Activated naive CD4-positive, alpha-beta T cell treated with anti-CD3 and anti-CD28 coated beads, Interleukin-2, amount 50 U/mL, for 16 hours (primary cell): ENCODE measurements at regions not wholly inside any gene's neighbourhood (a gene's known extent, or its start where the extent isn't known, plus 50 kb on each side); places are given as distances from the start of the nearest gene placed in this dataset.

ENCODE experiments used
- DNase-seq: peaks from one replicate; pipeline ENCODE4 v3.0.0-alpha.2; 2020

GRCh38 chr22:27436591-27436990, 365.0 kb downstream of the MN1 start:
- DNase-seq: no peak

- DNase-seq: no peak
Observed at GRCh38 chr22:27437570-27437969, 364.0 kb downstream of the MN1 start.

DNA sequence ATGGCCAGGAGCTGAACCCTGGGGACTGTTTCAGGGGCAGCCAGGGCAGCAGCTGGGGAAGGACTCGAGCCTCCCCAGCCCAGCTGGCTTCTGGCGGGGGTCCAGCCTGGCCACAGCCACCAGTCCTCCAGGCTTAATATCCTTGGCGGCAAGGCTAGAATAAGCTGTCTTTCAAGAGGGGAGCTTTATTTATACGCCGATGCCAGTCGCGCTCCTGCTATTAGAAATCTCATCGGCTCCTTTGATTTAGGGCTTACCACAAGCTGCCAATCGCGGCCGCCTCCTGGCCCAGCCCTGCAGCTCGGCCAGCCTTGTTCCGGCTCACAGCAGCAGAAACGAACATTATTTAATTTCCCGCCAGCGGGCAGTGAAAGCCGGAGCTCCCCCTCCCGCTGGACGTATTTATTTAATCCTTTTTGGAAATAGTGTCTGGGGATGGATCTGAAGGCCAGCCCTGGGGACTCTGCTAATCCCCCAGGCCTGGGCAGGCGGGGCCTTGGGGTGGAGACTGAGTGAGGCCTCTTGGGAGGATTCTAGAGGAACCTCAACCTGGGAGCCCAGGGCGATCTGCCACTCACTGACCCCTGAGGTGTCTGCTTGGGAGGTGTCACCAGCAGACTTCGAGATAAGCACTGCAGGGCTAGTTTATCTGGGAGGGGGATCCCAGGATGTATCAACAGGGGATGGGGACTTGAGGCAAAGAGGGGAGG, 363.1 kb downstream of the MN1 start:
- no peak for DNase-seq

GRCh38 chr22:27439131-27439530, 362.4 kb downstream of the MN1 start:
- no peak for DNase-seq

GRCh38 chr22:27440304-27440865, 361.2 kb downstream of the MN1 start:
- no peak for DNase-seq

GRCh38 chr22:27441706-27442475, 359.7 kb downstream of the MN1 start:
- DNase-seq: no peak

DNA sequence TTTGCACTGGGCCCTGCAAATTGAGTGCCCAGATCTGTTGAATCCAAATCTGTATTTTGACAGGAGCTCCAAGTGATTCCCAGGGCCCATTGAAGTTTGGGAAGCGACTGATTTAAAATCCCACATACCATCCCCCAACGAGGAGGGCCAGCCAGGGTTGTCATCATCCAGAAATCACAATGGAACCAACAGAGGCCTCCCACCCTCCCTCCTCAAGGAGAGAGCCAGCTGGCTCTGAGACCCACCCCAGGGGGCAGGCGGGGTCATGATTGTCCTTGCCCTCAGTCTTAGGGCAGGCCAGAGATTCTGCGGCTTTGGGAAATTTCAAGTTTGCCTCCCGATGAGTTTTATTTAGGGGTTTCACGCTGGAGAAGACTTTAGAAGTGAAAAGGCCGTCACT, 358.2 kb downstream of the MN1 start:
- no peak for DNase-seq

- DNase-seq: no peak
Observed at GRCh38 chr22:27445881-27446280, 355.7 kb downstream of the MN1 start.

- no peak for DNase-seq
Observed at GRCh38 chr22:27447289-27447688, 354.3 kb downstream of the MN1 start.

GRCh38 chr22:27450448-27450847, 351.1 kb downstream of the MN1 start:
- DNase-seq: no peak

DNA sequence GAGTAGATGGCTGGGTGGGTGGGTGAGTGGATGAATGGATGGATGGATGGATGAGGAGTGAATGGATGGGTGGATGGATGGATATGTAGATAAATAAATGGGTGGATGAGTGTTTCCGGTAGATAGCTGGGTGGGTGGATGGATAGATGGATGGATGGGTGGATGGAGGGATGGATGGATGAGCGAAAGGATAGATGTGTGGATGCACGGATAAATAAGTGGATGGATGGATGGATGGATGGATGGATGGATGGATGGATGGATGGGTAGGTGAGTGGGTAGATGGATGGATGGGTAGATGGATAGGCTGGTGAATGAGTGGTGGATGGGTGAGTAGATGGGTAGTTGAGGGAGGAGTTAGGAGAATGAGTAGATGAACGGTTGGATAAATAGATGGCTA, 349.3 kb downstream of the MN1 start:
- no peak for DNase-seq

- DNase-seq: no peak
Observed at GRCh38 chr22:27452922-27453321, 348.6 kb downstream of the MN1 start.

DNA sequence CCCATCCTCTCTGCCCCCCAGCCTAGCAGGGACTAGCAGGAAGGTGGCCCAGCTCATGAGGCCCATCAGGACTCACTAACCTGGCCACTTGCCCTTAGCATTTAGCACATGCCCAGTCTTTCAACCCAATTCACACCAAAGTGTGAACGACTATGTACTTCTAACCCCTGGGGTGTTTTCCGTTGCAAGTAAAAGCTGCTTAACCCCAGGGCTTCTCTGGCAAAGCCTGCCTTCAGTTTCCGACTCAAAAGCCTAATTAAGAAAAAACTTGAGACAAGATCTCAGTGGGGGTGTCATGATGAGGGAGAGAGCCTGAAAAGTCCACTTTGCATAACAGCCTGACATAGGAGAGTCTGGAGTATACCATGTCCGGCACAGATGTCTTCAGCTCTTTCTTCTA, 347.8 kb downstream of the MN1 start:
- no peak for DNase-seq

DNA sequence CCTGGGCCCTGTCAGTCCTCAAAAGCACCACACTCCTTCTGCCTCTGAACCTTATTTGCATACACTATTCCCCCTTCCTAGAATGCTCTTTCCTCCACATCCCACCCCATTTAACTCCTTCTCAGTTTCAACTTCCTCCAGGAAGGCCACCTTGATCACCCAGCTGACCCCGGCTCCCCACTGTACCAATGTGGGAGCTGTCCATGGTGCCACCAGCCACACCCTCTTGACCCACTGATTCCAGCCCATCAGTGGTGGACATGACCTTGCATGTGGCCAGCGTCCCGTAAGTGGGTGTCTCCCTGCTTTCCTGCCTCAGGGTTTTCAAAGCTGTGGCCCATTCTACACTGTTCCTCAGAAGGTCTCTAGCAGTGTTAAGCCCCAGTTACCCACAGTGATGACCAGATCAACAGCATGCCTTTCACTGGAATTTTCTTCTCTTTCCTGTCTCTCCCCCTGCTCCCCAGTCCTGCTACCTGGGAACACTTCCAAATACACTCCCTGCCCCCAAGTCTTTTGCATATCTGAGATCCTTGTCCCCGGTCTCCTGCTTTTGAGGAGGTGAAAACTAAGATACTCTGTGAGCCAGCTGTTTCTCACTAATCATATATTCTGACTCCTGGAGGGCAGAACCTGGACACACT, 346.6 kb downstream of the MN1 start:
- no peak for DNase-seq

DNA sequence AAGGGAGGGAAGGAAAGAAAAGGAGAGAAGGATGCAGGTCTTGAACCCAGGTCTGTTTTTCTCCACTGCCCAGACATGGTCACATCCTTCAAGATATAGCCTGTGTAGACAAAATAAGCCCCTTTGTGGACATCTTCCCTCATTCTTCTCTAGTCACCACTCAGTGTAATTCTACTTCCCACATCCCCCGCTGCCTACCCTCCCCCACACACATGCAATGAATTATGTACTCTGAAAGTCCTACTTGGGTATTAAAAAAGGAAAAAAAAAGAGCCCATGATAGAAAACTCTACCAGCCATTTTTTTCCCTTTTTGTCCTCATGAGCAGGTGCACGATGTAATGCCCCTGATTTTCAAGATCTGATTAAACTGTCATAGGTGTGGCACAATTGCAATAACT, 346.0 kb downstream of the MN1 start:
- DNase-seq: no peak

GRCh38 chr22:27456696-27457503, 344.7 kb downstream of the MN1 start:
- DNase-seq: no peak

DNA sequence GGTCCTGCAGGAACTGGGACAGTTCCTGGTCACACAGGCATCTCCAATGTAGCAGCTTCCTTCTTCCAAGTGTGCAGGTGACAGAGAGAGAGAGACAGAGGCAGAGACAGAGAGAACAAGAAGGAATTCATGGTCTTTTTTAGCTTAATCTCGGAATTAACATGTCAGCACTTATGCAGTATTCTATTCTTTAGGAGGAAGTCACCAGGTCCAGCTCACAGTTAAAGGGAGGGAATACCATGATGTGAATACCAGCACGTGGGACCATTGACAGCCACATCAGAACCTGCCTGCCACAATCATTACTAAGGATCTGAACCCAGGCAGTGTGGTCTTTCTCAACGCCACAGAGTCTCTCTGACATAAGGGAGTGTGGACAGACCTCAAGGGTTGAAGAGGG, 341.6 kb downstream of the MN1 start:
- no peak for DNase-seq

DNA sequence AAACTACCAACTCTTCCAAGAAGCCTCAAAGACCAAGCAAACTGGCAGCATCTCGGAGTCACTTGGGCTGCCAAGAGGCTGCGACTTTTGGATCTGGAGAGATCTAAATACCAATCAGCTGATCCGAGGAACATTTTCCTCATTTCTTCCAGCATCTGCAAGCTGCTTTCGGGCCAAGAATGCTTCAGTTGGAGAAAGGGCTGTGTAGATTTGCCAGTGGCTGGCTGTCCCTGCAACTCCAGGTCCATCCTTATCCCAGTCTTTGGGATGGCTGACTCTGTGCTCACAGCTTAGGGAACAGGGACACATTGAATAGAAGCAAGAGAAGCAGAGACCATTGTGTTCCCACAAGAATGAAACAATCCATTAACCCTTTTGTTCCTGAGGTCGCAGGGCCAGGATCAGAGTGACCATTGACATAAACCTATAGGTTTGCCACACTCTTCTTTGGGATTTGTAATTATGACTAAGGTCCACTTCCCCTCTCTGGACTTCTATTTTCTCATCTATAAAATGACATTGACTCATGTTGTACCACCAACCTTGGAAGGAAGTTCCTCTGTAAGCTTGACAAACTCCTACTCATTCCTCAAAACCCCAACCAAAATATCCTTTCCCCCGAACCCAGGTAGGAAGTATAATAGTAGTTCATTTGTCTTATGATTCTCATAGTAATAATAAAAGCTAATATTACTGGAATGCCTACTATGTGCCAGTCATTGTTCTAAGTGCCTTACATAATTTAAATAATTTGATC, 340.8 kb downstream of the MN1 start:
- no peak for DNase-seq

GRCh38 chr22:27461470-27461869, 340.1 kb downstream of the MN1 start:
- DNase-seq: no peak

- no peak for DNase-seq
Observed at GRCh38 chr22:27462190-27462589, 339.4 kb downstream of the MN1 start.

DNA sequence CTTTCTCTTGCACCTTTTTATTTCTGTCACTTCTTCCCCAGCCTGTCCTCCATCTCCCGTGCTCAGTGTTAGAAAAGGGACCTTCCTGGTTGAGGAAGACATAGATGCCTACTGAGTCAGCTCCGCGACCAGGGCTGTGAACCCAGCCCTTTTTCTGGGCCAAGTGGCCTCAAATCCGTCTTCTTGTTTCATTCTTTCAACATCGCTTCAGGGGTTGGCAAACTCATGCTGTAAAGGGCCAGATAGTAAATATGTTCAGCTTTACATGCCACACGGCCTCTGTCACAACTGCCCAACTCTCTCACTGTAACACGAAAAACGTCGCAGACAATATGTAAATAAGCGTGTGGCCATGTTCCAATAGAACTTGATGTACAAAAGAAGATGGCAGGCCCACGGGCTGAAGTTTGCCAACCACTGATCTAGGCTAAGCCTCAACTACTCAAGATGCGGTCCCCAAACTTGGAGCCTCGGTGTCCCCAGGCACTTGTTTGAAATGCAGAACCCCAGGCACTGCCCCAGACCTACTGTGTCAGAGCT, 338.4 kb downstream of the MN1 start:
- no peak for DNase-seq

- DNase-seq: no peak
Observed at GRCh38 chr22:27466229-27466628, 335.3 kb downstream of the MN1 start.
